ENCODE measurements at regions not wholly inside any gene's neighbourhood (a gene's known extent, or its start where the extent isn't known, plus 50 kb on each side); places are given as distances from the start of the nearest gene placed in this dataset.

GRCh38 chr13:89951341-89951740 lies 1396.1 kb upstream of the MIR17HG start:
- DNase-seq, result no peak

DNA sequence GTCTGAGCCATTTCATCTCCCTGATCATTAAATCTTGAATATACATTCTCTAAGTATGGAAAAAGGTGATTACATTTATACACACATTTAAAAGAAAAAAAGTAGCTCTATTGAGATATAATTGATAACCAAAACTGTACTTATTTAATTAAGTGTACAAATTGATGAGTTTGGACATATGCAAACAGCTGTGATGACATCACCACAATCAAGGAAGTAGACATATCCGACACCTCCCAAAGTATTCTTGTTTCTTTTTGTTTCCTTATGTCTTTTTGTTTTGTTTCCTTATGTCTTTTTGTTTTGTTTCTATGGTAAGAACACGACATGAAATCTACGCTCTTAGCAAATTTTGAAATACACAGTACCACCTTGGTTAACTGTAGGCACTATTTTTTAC lies 1393.9 kb upstream of the MIR17HG start:
- no peak for DNase-seq

DNA sequence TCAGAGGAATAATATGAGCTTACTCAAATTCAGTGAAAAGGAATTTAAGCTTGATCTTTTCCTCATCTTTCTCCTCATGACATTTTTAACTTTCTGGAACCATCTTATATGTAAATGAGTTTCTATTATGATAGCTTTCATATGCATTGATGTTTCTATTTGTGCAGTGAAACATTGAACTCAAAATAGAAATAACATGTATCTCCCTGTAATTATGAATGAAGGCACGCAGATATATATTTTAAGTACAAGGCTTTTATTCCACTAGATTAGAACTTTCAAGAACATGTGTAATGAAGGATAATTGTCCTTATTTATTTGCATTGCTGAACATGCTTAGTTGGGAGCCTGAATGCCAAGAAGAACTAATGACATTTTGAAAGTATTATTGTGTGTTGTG lies 1391.7 kb upstream of the MIR17HG start:
- DNase-seq, result no peak

GRCh38 chr13:89959074-89959473 lies 1388.4 kb upstream of the MIR17HG start:
- DNase-seq, result no peak

GRCh38 chr13:89965252-89965651 lies 1382.2 kb upstream of the MIR17HG start:
- no peak for DNase-seq

- DNase-seq, result no peak
Measured at GRCh38 chr13:89966524-89966923, 1381.0 kb upstream of the MIR17HG start.

GRCh38 chr13:89967701-89968100 lies 1379.8 kb upstream of the MIR17HG start:
- no peak for DNase-seq

DNA sequence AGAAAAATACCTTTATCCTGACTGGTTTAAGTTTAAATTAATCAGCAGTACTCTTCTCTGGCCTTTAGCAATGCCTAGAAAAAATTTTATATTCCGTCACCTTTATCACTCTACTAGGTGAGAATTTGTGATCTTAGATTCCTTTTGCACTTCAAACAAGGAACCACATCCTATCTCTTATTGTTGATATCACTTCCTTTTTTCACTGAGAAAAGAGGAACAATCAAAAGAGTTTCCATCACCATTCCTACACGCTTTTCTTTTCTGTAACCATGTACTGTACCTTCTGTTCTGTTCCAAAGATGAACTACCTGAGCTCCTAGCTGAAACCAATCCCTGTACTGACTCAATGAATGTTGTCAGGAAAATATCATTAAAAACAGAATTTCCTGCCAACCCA lies 1379.0 kb upstream of the MIR17HG start:
- DNase-seq, result no peak

GRCh38 chr13:89970353-89970709 lies 1377.2 kb upstream of the MIR17HG start:
- no peak for DNase-seq

GRCh38 chr13:89977203-89977602 lies 1370.3 kb upstream of the MIR17HG start:
- DNase-seq, result no peak

GRCh38 chr13:89980896-89981295 lies 1366.6 kb upstream of the MIR17HG start:
- no peak for DNase-seq

- no peak for DNase-seq
Measured at GRCh38 chr13:89982407-89983095, 1364.9 kb upstream of the MIR17HG start.

DNA sequence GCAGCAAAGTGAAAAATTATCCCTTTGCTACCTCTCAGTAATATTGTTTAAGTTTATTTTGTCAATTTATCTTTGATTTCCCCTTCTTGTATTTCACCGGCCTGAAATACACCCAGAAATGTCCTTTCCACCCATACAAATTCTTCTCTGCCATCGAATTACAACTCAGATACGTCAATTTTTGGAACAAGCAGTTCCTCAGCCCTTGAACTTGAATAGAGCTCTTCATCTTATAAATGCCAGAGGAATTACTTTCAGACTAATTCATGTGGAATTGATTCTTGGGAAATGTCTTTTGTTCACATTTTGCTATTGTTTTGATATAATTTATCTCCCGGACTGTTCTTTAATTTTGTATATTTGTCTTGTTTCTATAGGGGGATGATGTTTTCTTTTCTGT lies 1359.3 kb upstream of the MIR17HG start:
- no peak for DNase-seq

DNA sequence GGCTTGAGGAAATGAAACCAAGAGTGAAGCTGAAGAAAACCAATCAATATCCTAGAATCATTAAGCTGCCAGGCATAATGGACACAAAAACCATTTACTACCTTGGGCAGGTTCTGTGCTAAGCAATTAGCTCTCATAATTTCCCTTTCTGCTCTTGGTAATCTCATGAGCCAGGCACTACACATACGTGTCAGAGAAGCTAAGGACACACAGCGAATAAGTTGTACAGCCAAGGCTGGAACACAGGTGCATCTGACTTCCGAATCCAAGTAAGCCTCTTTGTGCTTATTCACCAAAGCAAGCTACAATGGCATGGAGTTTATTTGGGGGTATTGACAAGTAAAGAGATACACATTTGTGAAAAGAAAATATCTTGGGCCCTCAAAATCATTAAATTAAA lies 1343.9 kb upstream of the MIR17HG start:
- no peak for DNase-seq

GRCh38 chr13:90008707-90009149 lies 1338.8 kb upstream of the MIR17HG start:
- DNase-seq, result no peak

GRCh38 chr13:90014038-90014437 lies 1333.4 kb upstream of the MIR17HG start:
- DNase-seq, result no peak

DNA sequence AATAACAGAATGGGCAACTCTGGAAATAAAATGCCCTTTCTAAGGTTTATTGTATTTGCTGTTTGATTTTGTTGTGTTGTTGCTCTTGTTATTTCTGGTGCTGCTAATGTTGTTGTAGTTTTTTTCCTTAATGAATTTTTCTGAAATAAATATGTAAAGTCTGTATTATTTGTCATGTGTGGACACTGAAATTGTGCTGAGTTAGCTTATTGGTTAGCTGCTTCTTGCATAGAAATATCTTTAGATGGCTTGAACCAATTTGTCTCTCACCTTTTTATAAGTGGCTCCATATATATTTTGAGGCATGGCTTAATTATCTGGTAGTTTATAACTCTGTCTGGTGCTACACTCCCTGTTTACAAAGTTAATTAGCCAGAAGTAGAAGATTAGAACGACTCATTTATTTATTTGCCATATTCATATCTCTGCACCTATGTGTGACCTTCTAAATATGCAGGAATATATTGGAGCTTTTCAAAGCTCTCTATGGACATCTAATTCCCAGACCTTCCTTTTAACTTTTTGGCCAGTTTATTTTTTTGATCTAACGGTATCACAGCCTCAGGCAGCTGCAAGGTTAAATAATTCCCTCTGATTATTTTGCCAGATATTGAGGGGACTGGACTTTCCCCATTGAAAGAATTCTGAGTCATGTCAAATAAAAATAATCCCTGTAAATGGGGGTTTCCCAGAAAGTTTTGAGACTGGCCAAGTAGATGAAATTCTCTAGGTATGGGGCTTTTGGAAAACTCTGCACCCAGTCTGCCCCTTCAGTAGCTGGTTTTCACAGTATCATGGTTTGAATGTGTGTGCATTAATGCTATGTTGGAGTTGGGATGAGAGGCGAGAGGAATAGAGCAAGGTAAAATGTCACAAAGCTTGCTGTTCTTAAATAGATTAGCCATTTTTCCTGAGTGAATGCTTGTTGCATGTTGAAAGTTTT lies 1331.7 kb upstream of the MIR17HG start:
- DNase-seq, result no peak

- no peak for DNase-seq
Measured at GRCh38 chr13:90016688-90017087, 1330.8 kb upstream of the MIR17HG start.

GRCh38 chr13:90020536-90021070 lies 1326.9 kb upstream of the MIR17HG start:
- DNase-seq, result no peak

DNA sequence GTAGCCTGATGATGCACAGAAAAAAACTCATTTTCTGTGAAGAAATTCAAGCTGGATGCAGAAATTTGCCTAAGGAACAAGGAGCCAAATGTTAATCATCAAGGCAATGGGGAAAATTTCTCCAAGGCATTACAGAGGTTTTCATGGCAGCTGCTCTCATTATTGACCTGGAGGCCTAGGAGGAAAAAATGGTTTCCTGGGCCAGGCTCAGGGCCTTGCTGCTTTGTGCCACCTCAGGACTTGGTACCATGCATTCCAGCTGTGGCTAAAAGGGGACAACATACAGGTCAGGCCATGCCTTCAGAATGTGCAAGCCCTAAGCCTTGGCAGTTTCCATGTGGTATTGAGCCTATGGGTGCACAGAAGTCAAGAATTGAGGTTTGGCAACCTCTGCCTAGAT lies 1320.1 kb upstream of the MIR17HG start:
- DNase-seq, result no peak

DNA sequence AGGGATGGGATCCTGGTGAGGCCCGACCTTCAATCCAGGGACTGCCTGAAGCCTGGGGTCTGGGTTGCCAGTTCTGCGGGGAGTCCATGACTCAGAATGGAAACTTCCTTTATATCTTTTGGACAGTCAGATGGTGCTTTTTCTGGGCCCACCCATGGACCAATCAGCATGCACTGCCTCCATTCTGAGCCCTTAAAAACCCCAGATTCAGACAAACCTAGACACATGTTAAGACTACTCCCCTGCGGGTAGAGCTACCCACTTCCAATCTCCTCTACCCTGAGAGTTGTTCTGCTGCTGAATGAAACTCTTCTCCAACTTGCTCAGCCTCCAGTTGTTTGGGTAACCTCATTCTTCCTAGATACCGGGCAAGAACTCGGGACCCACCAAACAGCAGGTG lies 1315.2 kb upstream of the MIR17HG start:
- no peak for DNase-seq

GRCh38 chr13:90032841-90033493 lies 1314.5 kb upstream of the MIR17HG start:
- DNase-seq, result no peak

DNA sequence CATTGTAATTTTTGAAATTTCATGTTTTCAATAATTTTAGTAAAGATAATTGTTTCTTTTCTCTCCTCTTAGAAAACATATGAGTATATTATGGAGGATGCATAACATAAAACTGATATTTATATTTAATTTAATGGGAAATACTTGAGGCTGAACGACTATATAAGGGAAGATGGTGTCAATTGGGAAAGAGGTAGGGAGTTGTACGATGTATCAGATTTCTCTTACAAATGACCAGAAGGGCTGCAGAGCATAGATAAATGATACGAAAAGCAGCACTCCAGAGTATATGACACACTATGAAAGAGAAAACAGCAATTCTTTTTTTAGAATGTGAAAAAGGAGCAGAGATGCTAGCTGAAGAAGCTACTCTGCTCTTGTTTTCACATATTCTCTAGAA lies 1308.0 kb upstream of the MIR17HG start:
- DNase-seq, result no peak

DNA sequence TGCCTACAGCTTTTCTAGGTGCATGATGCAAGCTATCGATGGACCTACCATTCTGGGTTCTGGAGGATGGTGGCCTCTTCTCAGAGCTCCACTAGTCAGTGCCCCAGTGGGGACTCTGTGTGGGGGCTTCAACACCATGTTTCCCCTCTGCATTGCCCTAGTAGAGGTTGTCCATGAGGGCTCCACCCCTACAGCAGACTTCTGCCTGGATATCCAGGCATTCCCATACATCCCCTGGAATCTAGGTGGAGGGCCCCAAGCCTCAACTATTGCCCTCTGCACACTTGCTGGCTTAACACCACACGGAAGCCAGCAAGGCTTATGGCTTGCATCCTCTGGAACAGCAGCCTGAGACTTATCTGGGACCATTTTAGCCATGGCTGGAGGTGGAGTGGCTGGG lies 1299.9 kb upstream of the MIR17HG start:
- DNase-seq, result no peak

Data from activated effector memory CD4-positive, alpha-beta T cell treated with anti-CD3 and anti-CD28 coated beads, Interleukin-2, amount 50 U/mL, for 16 hours (primary cell).